Thyroid gland (tissue), 4 donors: ENCODE measurements at regions not wholly inside any gene's neighbourhood (a gene's known extent, or its start where the extent isn't known, plus 50 kb on each side); places are given as distances from the start of the nearest gene placed in this dataset.

Experiments
- DNase-seq, 2 donors: peaks; one replicate each; pipeline ENCODE4 v3.0.0-alpha.2; 2019
- H3K27ac ChIP-seq, 3 donors: fragments of 200-600 bp; sonication (generic); 1 replicate in 2 of 3; 2 replicates in 1 of 3; pipeline ENCODE4 v1.5.1; 2016 to 2019; ENCODE audit warnings: mild to moderate bottlenecking in 1 of 3, moderate library complexity in 1 of 3
- H3K27me3 ChIP-seq: fragments of 200-600 bp; sonication (generic); one replicate; pipeline ENCODE4 v1.5.1; 2019
- H3K36me3 ChIP-seq, 2 donors: fragments of 200-600 bp; sonication (generic); one replicate each; pipeline ENCODE4 v1.5.1; 2016 to 2019
- H3K4me1 ChIP-seq, 2 donors: fragments of 200-600 bp; sonication (generic); one replicate each; pipeline ENCODE4 v1.5.1; 2017 to 2019
- H3K4me3 ChIP-seq, 3 donors: fragments of 200-600 bp; sonication (generic); replicated peaks in 1 of 3; 1 replicate in 2 of 3; 2 replicates in 1 of 3; pipeline ENCODE4 v1.5.1; 2016; ENCODE audit warnings: mild to moderate bottlenecking in 1 of 3
- H3K9me3 ChIP-seq: fragments of 200-600 bp; sonication (generic); one replicate; pipeline ENCODE4 v1.5.1; 2017
- POLR2A ChIP-seq, 2 donors: fragments of 450-650 bp; IDR thresholded peaks; one replicate each; pipeline ENCODE4 v1.6.1; 2017; ENCODE audit warnings: antibody characterized with exemption in 2 of 2, mild to moderate bottlenecking in 2 of 2, moderate library complexity in 1 of 2
- WGBS, 2 donors: methylation state at CpG; one replicate each; pipeline ENCODE4 v1.1.5; 2017; 5-methylcytosine and 5-hydroxymethylcytosine counted together
- intact Hi-C: fragments of 100-400 bp; cut with DNase I; formaldehyde crosslinking; loops from one replicate; pipeline ENCODE4 v1.15.1; 2023
- TF ChIP-seq, protein P1 (sequence below), 6 experiments: fragments of 200-600 bp in 3 of 6; fragments of 450-650 bp in 3 of 6; sonication (generic) in 3 of 6; IDR thresholded peaks; one replicate each; pipeline ENCODE4 v1.5.1; 2016 to 2019; ENCODE audit warnings: antibody characterized with exemption in 6 of 6, mild to moderate bottlenecking in 2 of 6, inconsistent platforms in 1 of 6, moderate library complexity in 1 of 6

GRCh38 chr5:74199005-74199404 is 441.5 kb downstream of the ENC1 start:
- H3K4me1 ChIP-seq = peaks cover 5 to 11% of the 10 kb centered on the region in 2 donors
- H3K36me3 ChIP-seq = no peaks in the 10 kb centered on the region
- no peak for DNase-seq
- 59 to 64% methylated on average over 2 of the region's 2 CpGs for WGBS, 2 donors
- H3K27me3 ChIP-seq = no peaks in the 10 kb centered on the region
- intact Hi-C loops = no loop called here
- H3K27ac ChIP-seq = no peak overlapping the region
- no peaks in the 10 kb centered on the region for H3K9me3 ChIP-seq
- no peak for TF ChIP-seq POLR2A (IDR thresholded peaks at IDR 0.05)
- TF ChIP-seq, protein P1, sequence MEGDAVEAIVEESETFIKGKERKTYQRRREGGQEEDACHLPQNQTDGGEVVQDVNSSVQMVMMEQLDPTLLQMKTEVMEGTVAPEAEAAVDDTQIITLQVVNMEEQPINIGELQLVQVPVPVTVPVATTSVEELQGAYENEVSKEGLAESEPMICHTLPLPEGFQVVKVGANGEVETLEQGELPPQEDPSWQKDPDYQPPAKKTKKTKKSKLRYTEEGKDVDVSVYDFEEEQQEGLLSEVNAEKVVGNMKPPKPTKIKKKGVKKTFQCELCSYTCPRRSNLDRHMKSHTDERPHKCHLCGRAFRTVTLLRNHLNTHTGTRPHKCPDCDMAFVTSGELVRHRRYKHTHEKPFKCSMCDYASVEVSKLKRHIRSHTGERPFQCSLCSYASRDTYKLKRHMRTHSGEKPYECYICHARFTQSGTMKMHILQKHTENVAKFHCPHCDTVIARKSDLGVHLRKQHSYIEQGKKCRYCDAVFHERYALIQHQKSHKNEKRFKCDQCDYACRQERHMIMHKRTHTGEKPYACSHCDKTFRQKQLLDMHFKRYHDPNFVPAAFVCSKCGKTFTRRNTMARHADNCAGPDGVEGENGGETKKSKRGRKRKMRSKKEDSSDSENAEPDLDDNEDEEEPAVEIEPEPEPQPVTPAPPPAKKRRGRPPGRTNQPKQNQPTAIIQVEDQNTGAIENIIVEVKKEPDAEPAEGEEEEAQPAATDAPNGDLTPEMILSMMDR (IDR thresholded peaks at IDR 0.05) = no peak
- H3K4me3 ChIP-seq = no peak overlapping the region

GRCh38 chr5:74198156-74198555 is 442.4 kb downstream of the ENC1 start:
- peaks cover 5 to 11% of the 10 kb centered on the region in 2 donors for H3K4me1 ChIP-seq
- H3K4me3 ChIP-seq = no peak overlapping the region
- DNase-seq = no peak
- no peak for TF ChIP-seq POLR2A (IDR thresholded peaks at IDR 0.05)
- TF ChIP-seq, protein P1 (IDR thresholded peaks at IDR 0.05) = no peak
- intact Hi-C loops = no loop called here
- 94 to 96% methylated on average over 2 of the region's 2 CpGs for whole genome bisulfite sequencing, 2 donors
- H3K27ac ChIP-seq = no peak overlapping the region
- no peaks in the 10 kb centered on the region for H3K36me3 ChIP-seq
- no peaks in the 10 kb centered on the region for H3K9me3 ChIP-seq
- no peaks in the 10 kb centered on the region for H3K27me3 ChIP-seq

- Histone ChIP-seq H3K27ac (no peak overlapping the region), H3K9me3 (no peaks in the 10 kb centered on the region), H3K36me3 (no peaks in the 10 kb centered on the region), H3K4me3 (no peak overlapping the region), H3K4me1 (peaks cover 5 to 9% of the 10 kb centered on the region in 2 donors), H3K27me3 (no peaks in the 10 kb centered on the region)
- intact Hi-C loops = no loop called here
- WGBS, 2 donors = 84 to 100% methylated on average over 2 of the region's 2 CpGs
- TF ChIP-seq POLR2A (IDR thresholded peaks at IDR 0.05) = no peak
- no peak for DNase-seq
Observed at GRCh38 chr5:74196233-74196632, 444.3 kb downstream of the ENC1 start.

- H3K36me3 ChIP-seq = no peaks in the 10 kb centered on the region
- H3K27ac ChIP-seq = no peak overlapping the region
- H3K27me3 ChIP-seq = no peaks in the 10 kb centered on the region
- no peak for TF ChIP-seq POLR2A (IDR thresholded peaks at IDR 0.05)
- TF ChIP-seq, protein P1 (IDR thresholded peaks at IDR 0.05) = no peak
- H3K9me3 ChIP-seq = no peaks in the 10 kb centered on the region
- H3K4me3 ChIP-seq = no peak overlapping the region
- no peak for DNase-seq
- 94 to 95% methylated on average over 4 of the region's 4 CpGs for WGBS, 2 donors
- no peaks in the 10 kb centered on the region for H3K4me1 ChIP-seq
- intact Hi-C loops = no loop called here
Observed at GRCh38 chr5:74194196-74194595, 446.3 kb downstream of the ENC1 start.

DNA sequence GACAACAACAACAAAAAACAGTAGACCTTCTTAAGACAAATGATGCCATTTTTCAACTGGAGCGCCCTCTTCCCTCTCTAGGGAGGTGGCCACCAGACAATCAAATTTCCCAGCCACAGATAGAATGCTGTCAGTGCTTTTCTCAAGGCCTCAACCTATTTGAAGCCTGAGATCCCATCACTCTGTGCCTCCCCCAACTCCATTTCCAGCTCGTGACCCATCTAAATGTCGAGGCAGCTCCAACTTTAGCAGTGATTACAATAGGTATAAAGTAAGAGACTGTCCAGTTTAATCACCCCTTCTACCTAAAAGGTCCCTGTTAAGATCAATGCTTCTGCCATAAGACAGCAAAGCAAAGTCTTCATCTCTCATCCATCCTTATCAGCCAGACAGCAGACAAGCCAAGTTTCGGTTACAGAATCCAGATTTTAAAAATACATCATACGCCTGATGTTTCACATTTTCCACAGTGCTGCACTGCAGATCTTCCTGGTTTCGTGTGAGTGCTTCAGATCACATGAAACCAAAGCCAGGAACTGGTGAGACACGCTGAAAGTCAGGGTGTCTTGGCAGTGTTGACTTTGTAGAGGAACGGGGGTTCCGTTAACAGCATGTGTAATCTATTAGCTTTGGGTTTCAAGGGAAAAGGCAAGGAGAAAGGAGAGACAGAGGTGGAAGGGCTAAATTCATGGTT is 447.8 kb downstream of the ENC1 start:
- intact Hi-C loops = no loop called here
- no peak overlapping the region for H3K27ac ChIP-seq
- DNase-seq = no peak

More for the DNA sequence above, 447.8 kb downstream of the ENC1 start:
- no peaks in the 10 kb centered on the region for H3K4me1 ChIP-seq
- WGBS, 2 donors = 69 to 78% methylated on average over 9 of the region's 9 CpGs
- no peak overlapping the region for H3K4me3 ChIP-seq
- TF ChIP-seq, protein P1 (IDR thresholded peaks at IDR 0.05) = no peak
- TF ChIP-seq POLR2A (IDR thresholded peaks at IDR 0.05) = no peak
- no peaks in the 10 kb centered on the region for H3K27me3 ChIP-seq
- H3K9me3 ChIP-seq = no peaks in the 10 kb centered on the region
- no peaks in the 10 kb centered on the region for H3K36me3 ChIP-seq
